Testis (tissue), 2 donors: ENCODE measurements at regions not wholly inside any gene's neighbourhood (a gene's known extent, or its start where the extent isn't known, plus 50 kb on each side); places are given as distances from the start of the nearest gene placed in this dataset.

Source experiments
- POLR2A ChIP-seq: fragments of 450-650 bp; IDR thresholded peaks from one replicate; pipeline ENCODE4 v1.6.1; 2017; ENCODE audit warnings: antibody characterized with exemption, mild to moderate bottlenecking, moderate library complexity
- TF ChIP-seq, protein P1 (sequence below), 3 experiments: fragments of 450-650 bp in 2 of 3; fragments of 200-600 bp in 1 of 3; sonication (generic) in 1 of 3; IDR thresholded peaks; one replicate each; pipeline ENCODE4 v1.5.1; 2016 to 2019; ENCODE audit warnings: antibody characterized with exemption in 3 of 3, mild to moderate bottlenecking in 2 of 3, moderate library complexity in 1 of 3

GRCh38 chr1:229869687-229870086 lies 197.4 kb upstream of the GALNT2 start:
- TF ChIP-seq, protein P1, sequence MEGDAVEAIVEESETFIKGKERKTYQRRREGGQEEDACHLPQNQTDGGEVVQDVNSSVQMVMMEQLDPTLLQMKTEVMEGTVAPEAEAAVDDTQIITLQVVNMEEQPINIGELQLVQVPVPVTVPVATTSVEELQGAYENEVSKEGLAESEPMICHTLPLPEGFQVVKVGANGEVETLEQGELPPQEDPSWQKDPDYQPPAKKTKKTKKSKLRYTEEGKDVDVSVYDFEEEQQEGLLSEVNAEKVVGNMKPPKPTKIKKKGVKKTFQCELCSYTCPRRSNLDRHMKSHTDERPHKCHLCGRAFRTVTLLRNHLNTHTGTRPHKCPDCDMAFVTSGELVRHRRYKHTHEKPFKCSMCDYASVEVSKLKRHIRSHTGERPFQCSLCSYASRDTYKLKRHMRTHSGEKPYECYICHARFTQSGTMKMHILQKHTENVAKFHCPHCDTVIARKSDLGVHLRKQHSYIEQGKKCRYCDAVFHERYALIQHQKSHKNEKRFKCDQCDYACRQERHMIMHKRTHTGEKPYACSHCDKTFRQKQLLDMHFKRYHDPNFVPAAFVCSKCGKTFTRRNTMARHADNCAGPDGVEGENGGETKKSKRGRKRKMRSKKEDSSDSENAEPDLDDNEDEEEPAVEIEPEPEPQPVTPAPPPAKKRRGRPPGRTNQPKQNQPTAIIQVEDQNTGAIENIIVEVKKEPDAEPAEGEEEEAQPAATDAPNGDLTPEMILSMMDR (IDR thresholded peaks at IDR 0.05), result no peak
- no peak for TF ChIP-seq POLR2A
